ENCODE measurements at regions not wholly inside any gene's neighbourhood (a gene's known extent, or its start where the extent isn't known, plus 50 kb on each side); places are given as distances from the start of the nearest gene placed in this dataset.
"Not testable (repeated sequence)": the region's sequence is repeated elsewhere in the genome, so short reads cannot be mapped to it uniquely, and the experiment has no call there.

DNA sequence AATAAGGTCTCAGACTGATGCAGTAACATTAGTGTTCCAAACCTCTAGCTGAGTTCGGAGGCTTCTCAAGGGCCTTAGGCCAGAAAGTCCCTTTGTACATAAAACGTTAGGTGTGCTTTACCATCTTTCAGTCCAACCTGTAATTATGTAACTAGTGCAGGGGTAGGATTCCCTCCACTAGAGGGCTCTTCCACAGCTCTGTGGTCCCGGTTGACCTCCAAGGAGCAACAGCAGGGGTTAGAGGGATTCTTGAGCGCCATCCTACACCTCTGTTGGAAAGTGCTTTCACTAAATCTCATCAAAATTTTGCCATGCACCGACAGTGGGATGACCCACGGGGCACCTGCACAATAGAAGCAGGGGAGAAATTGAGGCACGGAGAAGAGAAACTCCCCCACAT lies 155.8 kb upstream of the LRP1B start:
- ChIA-PET POLR2A (no interaction called here), CTCF (interaction anchor here (0.6 kb wide), 1 partner anchor 29 kb away, joined by 4 read pairs; no protein-coding TSS in a partner anchor)
- peak; percentile 64 for DNase-seq (ENCODE audit: extremely low spot score)
- TF ChIP-seq NFRKB (IDR thresholded peaks at IDR 0.05) (no peak), FOXM1 (IDR thresholded peaks at IDR 0.05; ENCODE audit: borderline replicate concordance) (no peak), SP1 (IDR thresholded peaks at IDR 0.05) (no peak), FOXA1 (IDR thresholded peaks at IDR 0.05) (no peak), BHLHE40 (IDR thresholded peaks at IDR 0.05; ENCODE audit: borderline replicate concordance) (no peak), HDGF (IDR thresholded peaks at IDR 0.05; ENCODE audit: borderline replicate concordance) (no peak), ZNF384 (IDR thresholded peaks at IDR 0.05) (no peak)

GRCh38 chr2:142285480-142285879 lies 154.7 kb upstream of the LRP1B start:
- CTCF ChIA-PET: interaction anchor here (0.8 kb wide), 1 partner anchor 708 kb away, joined by 3 read pairs; no protein-coding TSS in a partner anchor
- TF ChIP-seq HDGF (IDR thresholded peaks at IDR 0.05; ENCODE audit: borderline replicate concordance): no peak
- no peak for TF ChIP-seq L3MBTL2 (conservative IDR thresholded peaks at IDR 0.05)
- no peak for TF ChIP-seq FOXM1 (IDR thresholded peaks at IDR 0.05; ENCODE audit: borderline replicate concordance)
- no peak for TF ChIP-seq FOXA1 (IDR thresholded peaks at IDR 0.05)
- no peak for TF ChIP-seq BHLHE40 (IDR thresholded peaks at IDR 0.05; ENCODE audit: borderline replicate concordance)
- no peak for DNase-seq (ENCODE audit: extremely low spot score)
- POLR2A ChIA-PET: no interaction called here

DNA sequence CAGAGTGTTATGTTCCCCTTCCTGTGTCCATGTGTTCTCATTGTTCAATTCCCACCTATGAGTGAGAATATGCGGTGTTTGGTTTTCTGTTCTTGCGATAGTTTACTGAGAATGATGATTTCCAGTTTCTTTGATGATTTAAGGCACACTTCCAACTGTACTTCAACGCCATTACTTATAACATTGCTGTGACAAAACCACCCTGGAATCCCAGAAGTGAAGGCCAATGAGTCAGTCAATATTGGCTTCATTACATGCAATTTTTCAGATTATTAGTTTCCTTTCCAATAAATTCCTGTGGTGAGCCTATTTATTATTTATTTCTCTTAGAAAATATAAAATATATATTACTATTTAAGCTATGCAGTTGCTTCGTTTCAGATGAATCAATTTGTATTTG lies 153.5 kb upstream of the LRP1B start:
- DNase-seq (ENCODE audit: extremely low spot score); POLR2A ChIA-PET; CTCF ChIA-PET: not testable (repeated sequence)

DNA sequence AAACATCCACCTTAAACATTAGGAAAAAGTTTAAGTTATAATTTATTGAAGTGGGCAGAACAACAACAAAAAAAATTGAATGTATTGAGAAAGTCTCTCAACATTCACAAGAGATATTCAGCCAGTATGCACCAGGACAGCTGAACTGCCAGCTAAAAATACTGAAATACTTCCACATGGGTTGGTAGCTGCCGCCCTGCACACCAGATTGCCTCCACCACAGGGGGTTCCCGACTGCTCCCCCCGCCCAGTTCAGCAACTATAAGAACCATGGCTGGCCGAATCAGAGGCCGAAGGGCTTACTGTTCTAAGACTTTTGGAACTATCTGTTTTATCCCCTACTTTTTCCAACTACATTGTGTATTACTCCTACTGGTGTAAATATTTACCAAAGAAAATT lies 150.0 kb upstream of the LRP1B start:
- no peak for DNase-seq (ENCODE audit: extremely low spot score)
- ChIA-PET POLR2A (no interaction called here), CTCF (no interaction called here)
- TF ChIP-seq ELF4 (IDR thresholded peaks at IDR 0.05): no peak
- no peak for TF ChIP-seq LEF1 (IDR thresholded peaks at IDR 0.05; ENCODE audit: borderline replicate concordance)
- no peak for TF ChIP-seq ZNF384 (IDR thresholded peaks at IDR 0.05)
- no peak for TF ChIP-seq ARNT (IDR thresholded peaks at IDR 0.05)
- TF ChIP-seq SP1 (IDR thresholded peaks at IDR 0.05): no peak
- no peak for TF ChIP-seq FOXK2 (IDR thresholded peaks at IDR 0.05)
- TF ChIP-seq CTBP1 (IDR thresholded peaks at IDR 0.05; ENCODE audit: borderline replicate concordance): no peak
- no peak for TF ChIP-seq L3MBTL2 (conservative IDR thresholded peaks at IDR 0.05)
- TF ChIP-seq NFRKB (IDR thresholded peaks at IDR 0.05): no peak
- no peak for TF ChIP-seq BHLHE40 (IDR thresholded peaks at IDR 0.05; ENCODE audit: borderline replicate concordance)
- TF ChIP-seq TARDBP (IDR thresholded peaks at IDR 0.05): no peak

DNA sequence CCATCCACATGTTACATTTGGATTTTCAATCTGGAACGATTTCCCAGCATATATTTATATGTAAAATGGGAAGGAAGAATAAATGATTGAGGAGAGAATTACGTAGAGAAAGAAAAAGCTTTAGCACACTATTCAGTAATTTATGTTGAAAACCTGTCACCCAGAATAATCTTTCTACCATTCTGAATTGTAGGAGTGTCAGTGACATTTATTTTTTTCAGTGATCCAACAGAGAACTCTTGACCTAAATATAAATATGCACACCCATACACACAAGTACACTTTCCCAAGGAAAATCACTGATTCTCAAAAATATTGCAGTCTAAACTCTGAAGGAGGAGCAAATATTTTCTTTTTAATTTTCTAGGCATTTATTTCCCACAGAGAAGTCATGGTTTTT lies 140.2 kb upstream of the LRP1B start:
- DNase-seq (ENCODE audit: extremely low spot score): no peak
- POLR2A ChIA-PET: no interaction called here
- CTCF ChIA-PET: no interaction called here
- no peak for TF ChIP-seq FOXA1 (IDR thresholded peaks at IDR 0.05)

GRCh38 chr2:142270291-142270690 lies 139.5 kb upstream of the LRP1B start:
- ChIA-PET POLR2A (no interaction called here), CTCF (no interaction called here)
- TF ChIP-seq FOXA1 (IDR thresholded peaks at IDR 0.05): no peak
- no peak for TF ChIP-seq TARDBP (IDR thresholded peaks at IDR 0.05)
- no peak for TF ChIP-seq L3MBTL2 (conservative IDR thresholded peaks at IDR 0.05)
- no peak for TF ChIP-seq ARNT (IDR thresholded peaks at IDR 0.05)
- TF ChIP-seq NFRKB (IDR thresholded peaks at IDR 0.05): no peak
- TF ChIP-seq FOXM1 (IDR thresholded peaks at IDR 0.05; ENCODE audit: borderline replicate concordance): no peak
- no peak for TF ChIP-seq CTBP1 (IDR thresholded peaks at IDR 0.05; ENCODE audit: borderline replicate concordance)
- no peak for TF ChIP-seq PKNOX1 (IDR thresholded peaks at IDR 0.05)
- no peak for TF ChIP-seq ZNF384 (IDR thresholded peaks at IDR 0.05)
- TF ChIP-seq SP1 (IDR thresholded peaks at IDR 0.05): no peak
- no peak for TF ChIP-seq ELF4 (IDR thresholded peaks at IDR 0.05)
- no peak for TF ChIP-seq HDGF (IDR thresholded peaks at IDR 0.05; ENCODE audit: borderline replicate concordance)
- TF ChIP-seq BHLHE40 (IDR thresholded peaks at IDR 0.05; ENCODE audit: borderline replicate concordance): no peak
- TF ChIP-seq LEF1 (IDR thresholded peaks at IDR 0.05; ENCODE audit: borderline replicate concordance): no peak
- TF ChIP-seq SUZ12 (IDR thresholded peaks at IDR 0.05): no peak
- DNase-seq (ENCODE audit: extremely low spot score): no peak

- ChIA-PET CTCF (no interaction called here), POLR2A (no interaction called here)
- TF ChIP-seq TARDBP (IDR thresholded peaks at IDR 0.05): no peak
- no peak for TF ChIP-seq ELF4 (IDR thresholded peaks at IDR 0.05)
- TF ChIP-seq CTBP1 (IDR thresholded peaks at IDR 0.05; ENCODE audit: borderline replicate concordance): no peak
- no peak for TF ChIP-seq PKNOX1 (IDR thresholded peaks at IDR 0.05)
- TF ChIP-seq BHLHE40 (IDR thresholded peaks at IDR 0.05; ENCODE audit: borderline replicate concordance): no peak
- no peak for TF ChIP-seq FOXA1 (IDR thresholded peaks at IDR 0.05)
- no peak for TF ChIP-seq ARNT (IDR thresholded peaks at IDR 0.05)
- TF ChIP-seq L3MBTL2 (conservative IDR thresholded peaks at IDR 0.05): no peak
- no peak for TF ChIP-seq FOXK2 (IDR thresholded peaks at IDR 0.05)
- no peak for TF ChIP-seq FOXM1 (IDR thresholded peaks at IDR 0.05; ENCODE audit: borderline replicate concordance)
- TF ChIP-seq SUZ12 (IDR thresholded peaks at IDR 0.05): no peak
- TF ChIP-seq ZNF384 (IDR thresholded peaks at IDR 0.05): no peak
- DNase-seq (ENCODE audit: extremely low spot score): no peak
Observed at GRCh38 chr2:142259356-142259755, 128.5 kb upstream of the LRP1B start.

- ChIA-PET CTCF (no interaction called here), POLR2A (no interaction called here)
Observed at GRCh38 chr2:142254031-142254430, 123.2 kb upstream of the LRP1B start.

More at GRCh38 chr2:142254031-142254430, 123.2 kb upstream of the LRP1B start:
- TF ChIP-seq HDGF (IDR thresholded peaks at IDR 0.05; ENCODE audit: borderline replicate concordance) (no peak), NFRKB (IDR thresholded peaks at IDR 0.05) (no peak), LEF1 (IDR thresholded peaks at IDR 0.05; ENCODE audit: borderline replicate concordance) (no peak), BHLHE40 (IDR thresholded peaks at IDR 0.05; ENCODE audit: borderline replicate concordance) (no peak), CTBP1 (IDR thresholded peaks at IDR 0.05; ENCODE audit: borderline replicate concordance) (no peak), PKNOX1 (IDR thresholded peaks at IDR 0.05) (no peak)
- no peak for DNase-seq (ENCODE audit: extremely low spot score)
